ENCODE measurements at regions not wholly inside any gene's neighbourhood (a gene's known extent, or its start where the extent isn't known, plus 50 kb on each side); places are given as distances from the start of the nearest gene placed in this dataset.

- no peaks in the 10 kb centered on the region for H3K27me3 Mint-ChIP-seq (ENCODE audit: low read depth)
- H3K4me1 Mint-ChIP-seq = no peaks in the 10 kb centered on the region
- H3K9me3 Mint-ChIP-seq = peaks cover 26% of the 10 kb centered on the region
- no peak overlapping the region for H3K4me3 Mint-ChIP-seq
- H3K36me3 Mint-ChIP-seq (ENCODE audit: low read depth) = peaks cover 2% of the 10 kb centered on the region
- DNase-seq (ENCODE audit: low read depth, low spot score) = no peak
- no peak overlapping the region for H3K27ac Mint-ChIP-seq (ENCODE audit: unreplicated experiment)
- TF ChIP-seq CTCF (conservative IDR thresholded peaks at IDR 0.05) = no peak
Measured at GRCh38 chr4:62162606-62163005, 962.5 kb downstream of the ADGRL3 start.

- Mint-ChIP-seq H3K36me3 (ENCODE audit: low read depth) (peaks cover 2% of the 10 kb centered on the region), H3K27me3 (ENCODE audit: low read depth) (no peaks in the 10 kb centered on the region), H3K4me1 (no peaks in the 10 kb centered on the region), H3K4me3 (no peak overlapping the region), H3K9me3 (peaks cover 24% of the 10 kb centered on the region), H3K27ac (ENCODE audit: unreplicated experiment) (no peak overlapping the region)
- no peak for DNase-seq (ENCODE audit: low read depth, low spot score)
- TF ChIP-seq CTCF (conservative IDR thresholded peaks at IDR 0.05) = no peak
Measured at GRCh38 chr4:62161446-62161845, 961.3 kb downstream of the ADGRL3 start.

- H3K36me3 Mint-ChIP-seq (ENCODE audit: low read depth) = no peaks in the 10 kb centered on the region
- no peak overlapping the region for H3K4me3 Mint-ChIP-seq
- no peak for TF ChIP-seq CTCF (conservative IDR thresholded peaks at IDR 0.05)
- no peaks in the 10 kb centered on the region for H3K4me1 Mint-ChIP-seq
- DNase-seq (ENCODE audit: low read depth, low spot score) = no peak
- no peaks in the 10 kb centered on the region for H3K27me3 Mint-ChIP-seq (ENCODE audit: low read depth)
- H3K27ac Mint-ChIP-seq (ENCODE audit: unreplicated experiment) = no peak overlapping the region
- H3K9me3 Mint-ChIP-seq = peaks cover 18% of the 10 kb centered on the region
Measured at GRCh38 chr4:62159876-62160275, 959.8 kb downstream of the ADGRL3 start.

GRCh38 chr4:62159306-62159705, 959.2 kb downstream of the ADGRL3 start:
- no peak for TF ChIP-seq CTCF (conservative IDR thresholded peaks at IDR 0.05)
- no peaks in the 10 kb centered on the region for H3K27me3 Mint-ChIP-seq (ENCODE audit: low read depth)
- peaks cover 21% of the 10 kb centered on the region for H3K9me3 Mint-ChIP-seq
- H3K27ac Mint-ChIP-seq (ENCODE audit: unreplicated experiment) = no peak overlapping the region
- H3K4me3 Mint-ChIP-seq = no peak overlapping the region
- H3K4me1 Mint-ChIP-seq = no peaks in the 10 kb centered on the region
- no peak for DNase-seq (ENCODE audit: low read depth, low spot score)
- no peaks in the 10 kb centered on the region for H3K36me3 Mint-ChIP-seq (ENCODE audit: low read depth)

GRCh38 chr4:62156205-62156604, 956.1 kb downstream of the ADGRL3 start:
- no peak for DNase-seq (ENCODE audit: low read depth, low spot score)
- no peaks in the 10 kb centered on the region for H3K27me3 Mint-ChIP-seq (ENCODE audit: low read depth)
- peaks cover 11% of the 10 kb centered on the region for H3K9me3 Mint-ChIP-seq
- H3K4me3 Mint-ChIP-seq = no peak overlapping the region
- H3K27ac Mint-ChIP-seq (ENCODE audit: unreplicated experiment) = no peak overlapping the region
- no peak for TF ChIP-seq CTCF (conservative IDR thresholded peaks at IDR 0.05)
- no peaks in the 10 kb centered on the region for H3K36me3 Mint-ChIP-seq (ENCODE audit: low read depth)
- no peaks in the 10 kb centered on the region for H3K4me1 Mint-ChIP-seq

GRCh38 chr4:62145276-62145675, 945.1 kb downstream of the ADGRL3 start:
- no peak for DNase-seq (ENCODE audit: low read depth, low spot score)
- no peaks in the 10 kb centered on the region for H3K4me1 Mint-ChIP-seq
- no peak overlapping the region for H3K4me3 Mint-ChIP-seq
- H3K36me3 Mint-ChIP-seq (ENCODE audit: low read depth) = peaks cover 2% of the 10 kb centered on the region
- H3K27ac Mint-ChIP-seq (ENCODE audit: unreplicated experiment) = no peak overlapping the region
- H3K27me3 Mint-ChIP-seq (ENCODE audit: low read depth) = no peaks in the 10 kb centered on the region
- TF ChIP-seq CTCF (conservative IDR thresholded peaks at IDR 0.05) = no peak
- peaks cover 12% of the 10 kb centered on the region for H3K9me3 Mint-ChIP-seq

Measured in neural crest cell (in vitro differentiated cells).